A673 (cell line): ENCODE measurements at regions not wholly inside any gene's neighbourhood (a gene's known extent, or its start where the extent isn't known, plus 50 kb on each side); places are given as distances from the start of the nearest gene placed in this dataset.

Source experiments
- BruUV-seq: library from RNA; stranded (reverse); fragments of 400-500 nt; replicated peaks from 2 replicates; lab custom pipeline; 2021; lab: Mats Ljungman, UMichigan
- CTCF ChIA-PET: fragments of 300-600 bp; sonication (Branson Sonifier 250); formaldehyde crosslinking; loops from one replicate; lab custom pipeline; 2022; ENCODE audit warnings: antibody characterized with exemption; lab: Charles Lee
- POLR2A ChIA-PET: fragments of 300-600 bp; sonication (Branson Sonifier 250); formaldehyde crosslinking; loops from one replicate; lab custom pipeline; 2022; ENCODE audit warnings: antibody characterized with exemption; ENCODE audit not compliant: low non-redundant PET; lab: Charles Lee
- DNase-seq: peaks from one replicate; pipeline ENCODE4 v3.0.0-alpha.2; 2015; ENCODE audit warnings: low spot score
- H3K27ac ChIP-seq: fragments of 200-600 bp; sonication (generic); 2 replicates; pipeline ENCODE4 v1.5.1; 2016; ENCODE audit warnings: mixed run types, low read depth, mild to moderate bottlenecking, mixed read lengths, antibody characterized with exemption, low read length; ENCODE audit not compliant: poor library complexity, severe bottlenecking
- H3K27me3 ChIP-seq: fragments of 200-600 bp; sonication (generic); replicated peaks from 2 replicates; pipeline ENCODE4 v1.6.1; 2017; ENCODE audit warnings: mixed run types, low read depth, mild to moderate bottlenecking, mixed read lengths, antibody characterized with exemption, low read length; ENCODE audit not compliant: insufficient read depth, poor library complexity
- H3K36me3 ChIP-seq: fragments of 200-600 bp; sonication (generic); 2 replicates; pipeline ENCODE4 v1.6.1; 2016; ENCODE audit warnings: mixed run types, mild to moderate bottlenecking, mixed read lengths, antibody characterized with exemption, low read length; ENCODE audit not compliant: insufficient read depth, poor library complexity, severe bottlenecking
- H3K4me1 ChIP-seq: fragments of 200-600 bp; sonication (generic); 2 replicates; pipeline ENCODE4 v1.6.1; 2017; ENCODE audit warnings: mixed run types, mild to moderate bottlenecking, mixed read lengths, antibody characterized with exemption, low read length; ENCODE audit not compliant: insufficient read depth, poor library complexity, severe bottlenecking
- H3K4me3 ChIP-seq: fragments of 200-600 bp; sonication (generic); 2 replicates; pipeline ENCODE4 v1.5.1; 2016; ENCODE audit warnings: low read depth, mixed run types, mild to moderate bottlenecking, mixed read lengths, low read length; ENCODE audit not compliant: poor library complexity, severe bottlenecking
- H3K9me3 ChIP-seq: fragments of 200-600 bp; sonication (generic); 2 replicates; pipeline ENCODE4 v1.6.1; 2016; ENCODE audit warnings: mixed run types, low read depth, mild to moderate bottlenecking, mixed read lengths, antibody characterized with exemption, low read length; ENCODE audit not compliant: poor library complexity, severe bottlenecking
- EZH2 ChIP-seq: fragments of 200-600 bp; sonication (generic); IDR thresholded peaks from 2 replicates; pipeline ENCODE4 v1.6.1; 2017; ENCODE audit warnings: borderline replicate concordance, low read depth, mild to moderate bottlenecking, mixed read lengths, antibody characterized with exemption, low read length; ENCODE audit not compliant: poor library complexity, severe bottlenecking
- intact Hi-C: fragments of 100-400 bp; cut with micrococcal nuclease; formaldehyde crosslinking; loops from one replicate; pipeline ENCODE4 v1.10.0; 2022; ENCODE audit not compliant: unreplicated experiment
- TF ChIP-seq, protein P1 (sequence below): fragments of 300-800, 200-600 bp; sonication (generic); conservative IDR thresholded peaks from 2 replicates; pipeline ENCODE4 v1.5.1; 2017; ENCODE audit warnings: low read depth, mild to moderate bottlenecking, antibody characterized with exemption, low read length, moderate library complexity, mixed read lengths

- Histone ChIP-seq H3K4me3 (no peak overlapping the region), H3K27ac (no peak overlapping the region), H3K27me3 (no peaks in the 10 kb centered on the region), H3K4me1 (no peaks in the 10 kb centered on the region), H3K9me3 (no peaks in the 10 kb centered on the region), H3K36me3 (no peaks in the 10 kb centered on the region)
- intact Hi-C loops, result no loop called here
- no peak for DNase-seq
- POLR2A ChIA-PET, result no interaction called here
- no TSS peak for BruUV-seq
- CTCF ChIA-PET, result no interaction called here
- TF ChIP-seq, protein P1, sequence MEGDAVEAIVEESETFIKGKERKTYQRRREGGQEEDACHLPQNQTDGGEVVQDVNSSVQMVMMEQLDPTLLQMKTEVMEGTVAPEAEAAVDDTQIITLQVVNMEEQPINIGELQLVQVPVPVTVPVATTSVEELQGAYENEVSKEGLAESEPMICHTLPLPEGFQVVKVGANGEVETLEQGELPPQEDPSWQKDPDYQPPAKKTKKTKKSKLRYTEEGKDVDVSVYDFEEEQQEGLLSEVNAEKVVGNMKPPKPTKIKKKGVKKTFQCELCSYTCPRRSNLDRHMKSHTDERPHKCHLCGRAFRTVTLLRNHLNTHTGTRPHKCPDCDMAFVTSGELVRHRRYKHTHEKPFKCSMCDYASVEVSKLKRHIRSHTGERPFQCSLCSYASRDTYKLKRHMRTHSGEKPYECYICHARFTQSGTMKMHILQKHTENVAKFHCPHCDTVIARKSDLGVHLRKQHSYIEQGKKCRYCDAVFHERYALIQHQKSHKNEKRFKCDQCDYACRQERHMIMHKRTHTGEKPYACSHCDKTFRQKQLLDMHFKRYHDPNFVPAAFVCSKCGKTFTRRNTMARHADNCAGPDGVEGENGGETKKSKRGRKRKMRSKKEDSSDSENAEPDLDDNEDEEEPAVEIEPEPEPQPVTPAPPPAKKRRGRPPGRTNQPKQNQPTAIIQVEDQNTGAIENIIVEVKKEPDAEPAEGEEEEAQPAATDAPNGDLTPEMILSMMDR, result no peak
- no peak for TF ChIP-seq EZH2
Observed at GRCh38 chr14:59037086-59037485, 151.4 kb upstream of the DAAM1 start.

- no TSS peak for BruUV-seq
- no peaks in the 10 kb centered on the region for H3K9me3 ChIP-seq
- intact Hi-C loops, result no loop called here
- ChIA-PET CTCF (no interaction called here), POLR2A (no interaction called here)
- no peaks in the 10 kb centered on the region for H3K36me3 ChIP-seq
- H3K4me3 ChIP-seq, result no peak overlapping the region
- no peaks in the 10 kb centered on the region for H3K4me1 ChIP-seq
- DNase-seq, result no peak
- no peak overlapping the region for H3K27ac ChIP-seq
- TF ChIP-seq EZH2, result no peak
- TF ChIP-seq, protein P1, result no peak
- H3K27me3 ChIP-seq, result no peaks in the 10 kb centered on the region
Observed at GRCh38 chr14:59037620-59038019, 150.8 kb upstream of the DAAM1 start.

- no TSS peak for BruUV-seq
- Histone ChIP-seq H3K4me1 (no peaks in the 10 kb centered on the region), H3K4me3 (no peak overlapping the region), H3K27me3 (no peaks in the 10 kb centered on the region), H3K36me3 (no peaks in the 10 kb centered on the region), H3K9me3 (no peaks in the 10 kb centered on the region), H3K27ac (no peak overlapping the region)
- POLR2A ChIA-PET, result no interaction called here
- intact Hi-C loops, result no loop called here
- DNase-seq, result no peak
- TF ChIP-seq EZH2, result no peak
- TF ChIP-seq, protein P1, result no peak
- CTCF ChIA-PET, result no interaction called here
Observed at GRCh38 chr14:59038746-59039145, 149.7 kb upstream of the DAAM1 start.
